GM03348 (cell line): ENCODE measurements at regions not wholly inside any gene's neighbourhood (a gene's known extent, or its start where the extent isn't known, plus 50 kb on each side); places are given as distances from the start of the nearest gene placed in this dataset.
A peak's percentile ranks its signal among the peaks of the same experiment; 100 is the strongest.
"Not testable (repeated sequence)": the region's sequence is repeated elsewhere in the genome, so short reads cannot be mapped to it uniquely, and the experiment has no call there.

ENCODE experiments used
- DNase-seq: peaks from one replicate; pipeline ENCODE4 v3.0.0; 2012; ENCODE audit warnings: low spot score

DNA sequence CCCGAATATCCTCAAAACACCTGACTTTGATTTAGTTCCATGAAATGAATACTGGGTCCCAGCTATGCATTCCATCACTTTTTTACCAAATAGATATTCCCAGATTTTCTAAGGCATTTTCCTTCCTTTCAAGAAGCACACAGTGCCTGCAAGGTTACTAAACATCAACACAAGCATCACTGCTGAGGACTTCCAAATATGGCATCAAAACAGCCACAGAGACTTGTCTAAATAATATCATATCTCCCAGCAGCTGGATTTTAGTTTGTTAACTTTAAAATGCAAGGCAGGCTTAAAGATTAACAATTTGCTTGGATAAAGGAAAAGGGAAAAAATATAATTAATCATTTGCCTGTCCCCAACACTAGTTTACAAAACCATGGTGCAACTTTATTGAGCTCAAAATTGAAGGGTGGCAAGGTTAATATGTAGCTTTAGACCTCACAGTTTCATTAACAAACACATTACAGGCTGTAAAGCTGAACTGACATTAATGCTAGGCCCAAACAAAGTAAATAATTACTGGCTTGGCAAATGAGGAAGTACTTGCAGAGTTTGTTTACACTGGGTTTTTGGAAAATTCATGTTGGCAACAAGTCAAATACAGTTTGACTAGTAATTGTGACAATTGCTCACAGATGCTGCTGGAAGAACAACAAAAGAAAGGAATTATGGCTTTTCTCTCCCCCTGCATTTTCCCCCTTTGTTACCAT is 401.7 kb upstream of the CDIN1 start:
- DNase-seq = no peak

- no peak for DNase-seq
Measured at GRCh38 chr15:36178303-36178633, 401.2 kb upstream of the CDIN1 start.

GRCh38 chr15:36183201-36183600 is 396.2 kb upstream of the CDIN1 start:
- DNase-seq = no peak

DNA sequence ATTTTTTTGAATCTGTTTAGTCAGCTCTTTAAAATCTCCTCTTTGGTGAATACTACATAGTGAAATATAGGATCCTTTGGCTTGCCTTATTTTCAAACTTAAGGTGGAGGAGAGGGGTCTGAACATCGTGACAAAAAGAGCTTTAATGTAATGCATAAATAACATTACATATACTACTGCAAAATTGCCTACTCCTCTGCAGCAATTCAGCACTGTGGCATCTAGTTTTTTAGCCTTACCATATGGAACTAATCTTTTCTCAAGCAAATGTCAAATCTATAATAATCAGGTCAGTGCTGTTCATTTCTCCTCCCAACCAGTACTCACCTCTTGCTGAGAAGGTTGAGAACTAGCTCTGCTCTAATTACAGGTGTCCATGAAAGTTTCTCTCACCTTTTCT is 394.0 kb upstream of the CDIN1 start:
- DNase-seq = no peak

DNA sequence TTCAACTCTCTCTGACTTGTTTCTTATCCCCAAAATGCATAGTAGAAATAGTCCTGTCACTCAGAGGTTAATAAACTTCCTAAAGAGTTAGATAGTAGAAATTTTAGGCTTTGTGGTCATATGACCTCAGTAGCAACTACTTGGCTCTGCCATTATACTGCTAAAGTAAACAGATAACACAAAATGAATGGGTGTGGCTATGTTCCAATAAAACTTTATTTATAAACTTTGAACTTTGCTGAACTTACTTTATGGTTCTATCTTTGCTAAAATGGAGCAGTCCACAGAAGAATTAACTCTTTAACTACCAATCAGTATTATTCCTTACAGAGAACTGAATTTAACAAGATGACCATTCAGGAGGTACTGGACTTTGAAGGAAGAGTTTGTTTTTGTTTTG is 393.6 kb upstream of the CDIN1 start:
- DNase-seq = no peak

GRCh38 chr15:36186376-36186775 is 393.1 kb upstream of the CDIN1 start:
- no peak for DNase-seq

- DNase-seq = no peak
Measured at GRCh38 chr15:36191459-36191858, 388.0 kb upstream of the CDIN1 start.

DNA sequence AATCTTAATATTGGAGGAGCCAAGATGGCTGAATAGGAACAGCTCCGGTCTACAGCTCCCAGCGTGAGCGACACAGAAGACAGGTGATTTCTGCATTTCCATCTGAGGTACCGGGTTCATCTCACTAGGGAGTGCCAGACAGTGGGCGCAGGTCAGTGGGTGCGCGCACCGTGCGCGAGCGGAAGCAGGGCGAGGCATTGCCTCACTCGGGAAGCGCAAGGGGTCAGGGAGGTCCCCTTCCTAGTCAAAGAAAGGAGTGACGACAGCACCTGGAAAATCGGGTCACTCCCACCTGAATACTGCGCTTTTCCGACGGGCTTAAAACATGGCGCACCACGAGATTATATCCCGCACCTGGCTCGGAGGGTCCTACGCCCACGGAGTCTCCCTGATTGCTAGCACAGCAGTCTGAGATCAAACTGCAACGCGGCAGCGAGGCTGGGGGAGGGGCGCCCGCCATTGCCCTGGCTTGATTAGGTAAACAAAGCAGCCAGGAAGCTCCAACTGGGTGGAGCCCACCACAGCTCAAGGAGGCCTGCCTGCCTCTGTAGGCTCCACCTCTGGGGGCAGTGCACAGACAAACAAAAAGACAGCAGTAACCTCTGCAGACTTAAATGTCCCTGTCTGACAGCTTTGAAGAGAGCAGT is 383.9 kb upstream of the CDIN1 start:
- not testable (repeated sequence) for DNase-seq

- DNase-seq = peak; percentile 19
Measured at GRCh38 chr15:36208868-36209582, 370.4 kb upstream of the CDIN1 start.

DNA sequence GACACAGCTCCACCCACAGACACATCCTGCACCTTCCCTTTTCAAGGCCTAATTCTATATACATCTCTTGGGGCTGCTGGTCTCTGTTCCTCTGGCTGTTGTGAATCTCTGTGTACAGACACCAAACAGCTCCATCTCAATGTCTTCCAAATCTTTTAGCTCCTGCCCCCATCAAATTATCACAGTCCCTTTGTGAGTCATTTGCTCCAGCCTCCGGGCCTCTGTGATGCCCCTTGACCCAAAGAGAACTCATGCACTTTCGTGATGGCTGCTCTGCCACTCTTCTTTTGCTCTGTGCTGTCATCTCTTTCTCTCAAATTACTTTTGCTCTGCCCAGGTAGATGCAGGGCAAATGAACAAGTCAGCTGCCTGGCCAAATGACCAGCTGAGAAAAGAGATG is 369.0 kb upstream of the CDIN1 start:
- no peak for DNase-seq

GRCh38 chr15:36218322-36218721 is 361.1 kb upstream of the CDIN1 start:
- no peak for DNase-seq

DNA sequence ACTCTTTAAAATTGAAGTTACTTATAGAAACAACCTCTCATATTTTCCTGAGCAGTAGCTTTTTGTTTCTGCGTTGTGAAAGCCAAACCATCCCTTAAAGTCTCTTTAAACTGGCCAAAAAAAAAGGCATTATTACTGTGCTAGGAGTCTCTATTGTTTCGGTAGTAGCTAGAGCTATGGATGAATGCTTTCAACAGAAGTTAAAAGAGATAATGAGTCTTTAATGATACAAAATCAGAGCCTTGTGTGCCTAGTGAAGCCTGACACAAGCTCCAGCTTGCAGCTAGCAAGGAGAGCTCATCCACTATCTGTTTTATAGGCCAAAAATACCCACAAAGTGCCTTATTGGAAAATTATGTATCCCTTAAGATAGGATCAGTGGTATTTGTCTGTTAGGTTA is 360.4 kb upstream of the CDIN1 start:
- no peak for DNase-seq

DNA sequence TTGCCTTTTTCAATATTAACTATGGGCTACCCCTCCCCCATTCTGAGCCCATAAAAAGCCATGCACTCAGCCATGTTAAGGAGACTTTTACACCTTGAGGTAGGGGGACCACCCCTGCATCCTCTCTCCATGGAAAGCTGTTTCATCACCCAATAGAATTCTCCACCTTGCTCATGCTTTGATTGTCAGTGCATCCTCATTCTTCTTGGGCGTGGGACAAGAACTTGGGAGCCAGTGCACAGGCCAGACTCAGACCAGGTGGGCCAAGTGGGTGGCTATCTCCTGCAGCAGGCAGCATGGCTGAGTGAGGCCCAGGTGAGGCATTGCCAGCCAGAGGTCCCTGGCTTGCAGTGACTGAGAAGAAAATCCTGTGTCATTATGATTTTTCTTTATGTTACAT is 357.4 kb upstream of the CDIN1 start:
- no peak for DNase-seq

DNA sequence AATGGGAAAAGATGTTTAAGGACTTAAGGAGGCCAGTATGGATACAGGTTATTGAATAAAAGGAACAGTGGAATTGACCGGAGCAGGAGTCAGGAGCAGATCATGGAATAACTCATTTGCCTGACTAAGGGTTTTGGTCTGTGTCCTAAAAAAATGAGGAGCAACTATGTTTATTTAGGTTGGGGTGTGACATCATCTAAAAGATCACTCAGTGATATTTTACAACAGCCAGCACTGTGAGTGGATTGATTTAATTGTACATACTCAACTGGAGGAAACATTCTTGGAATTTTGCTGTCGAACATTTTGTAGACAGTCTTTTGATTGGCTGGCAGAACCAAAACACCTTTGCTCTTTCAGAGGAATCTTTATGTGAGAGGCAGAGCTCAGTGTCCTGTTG is 348.6 kb upstream of the CDIN1 start:
- no peak for DNase-seq

DNA sequence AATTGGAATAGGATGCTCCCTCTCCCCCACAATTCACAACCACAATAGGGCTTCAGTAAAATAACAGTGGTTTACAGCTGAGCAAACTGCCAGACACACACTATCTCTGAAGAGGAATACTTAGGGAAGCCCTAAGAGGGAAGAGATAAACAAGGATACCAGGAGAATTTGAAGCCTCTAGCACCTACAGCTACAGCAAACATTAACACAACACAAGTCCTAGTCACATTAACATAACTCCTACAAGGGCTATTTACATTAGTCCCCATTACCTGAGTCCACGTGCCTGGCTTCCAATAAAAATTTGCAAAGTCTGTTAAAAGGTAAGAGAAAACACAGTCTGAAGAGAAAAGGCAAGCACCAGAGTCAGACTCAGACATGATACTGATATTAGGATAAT is 346.9 kb upstream of the CDIN1 start:
- DNase-seq = no peak

GRCh38 chr15:36234743-36235142 is 344.7 kb upstream of the CDIN1 start:
- no peak for DNase-seq

- DNase-seq = no peak
Measured at GRCh38 chr15:36235173-36235572, 344.3 kb upstream of the CDIN1 start.

DNA sequence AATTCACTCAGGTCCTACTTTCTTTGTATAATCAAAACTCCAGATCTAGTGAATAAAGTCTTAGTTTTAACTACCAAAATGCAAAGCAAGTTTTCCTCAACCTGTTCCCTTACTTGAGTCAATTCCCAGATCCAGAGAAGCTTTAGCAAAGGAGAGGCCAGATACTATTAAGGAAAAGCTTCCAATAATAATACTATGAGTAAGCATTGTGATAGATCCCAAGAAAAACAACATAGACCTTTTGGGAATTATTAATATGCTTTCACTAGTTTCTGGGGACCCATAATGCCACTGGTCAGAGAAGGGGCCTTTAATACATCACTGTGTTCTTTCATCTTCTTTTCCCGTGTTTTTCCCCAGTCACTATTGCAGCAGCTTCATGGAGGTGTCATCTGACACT is 339.9 kb upstream of the CDIN1 start:
- DNase-seq = no peak

DNA sequence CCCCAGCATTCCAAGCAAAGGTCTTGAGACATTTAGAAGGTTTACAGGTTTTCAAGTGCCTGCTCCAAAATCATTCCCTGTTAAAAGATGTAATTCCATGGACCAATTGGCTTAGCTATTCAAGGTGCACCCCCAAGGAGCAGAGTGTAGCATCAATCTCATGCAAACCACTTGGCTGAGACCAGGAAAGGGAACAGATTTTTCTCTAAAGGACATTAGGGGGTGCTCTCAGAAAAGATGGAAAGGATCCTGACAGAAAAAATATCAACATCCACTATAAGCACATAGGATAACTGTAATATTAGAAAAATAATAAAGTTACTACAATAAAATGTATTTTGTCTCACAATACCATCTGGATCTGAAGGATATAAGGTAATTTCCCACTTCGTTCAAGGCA is 328.0 kb upstream of the CDIN1 start:
- DNase-seq = peak; percentile 10

DNA sequence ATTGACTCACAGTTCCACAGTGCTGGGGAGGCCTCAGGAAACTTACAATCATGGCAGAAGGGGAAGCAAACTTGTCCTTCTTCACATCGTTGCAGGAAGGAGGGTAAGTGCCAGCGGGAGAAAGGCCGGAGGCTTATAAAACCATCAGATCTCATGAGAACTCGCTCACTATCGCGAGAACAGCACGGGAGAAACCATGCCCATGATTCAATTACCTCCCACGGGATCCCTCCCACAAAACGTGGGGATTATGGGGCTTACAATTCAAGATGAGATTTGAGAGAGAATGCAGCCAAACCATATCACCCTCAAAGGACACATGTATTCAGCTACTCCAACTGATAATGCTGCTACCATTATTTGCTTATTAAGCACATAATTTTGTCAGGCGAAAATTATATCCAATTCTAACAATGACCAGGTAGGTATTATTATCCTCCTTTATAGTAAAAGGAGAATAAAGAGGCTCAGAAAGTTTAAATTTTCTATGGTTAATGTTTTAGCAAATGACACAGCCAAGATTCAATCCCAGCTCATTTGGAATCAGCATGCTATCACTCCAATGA is 327.2 kb upstream of the CDIN1 start:
- DNase-seq = no peak

DNA sequence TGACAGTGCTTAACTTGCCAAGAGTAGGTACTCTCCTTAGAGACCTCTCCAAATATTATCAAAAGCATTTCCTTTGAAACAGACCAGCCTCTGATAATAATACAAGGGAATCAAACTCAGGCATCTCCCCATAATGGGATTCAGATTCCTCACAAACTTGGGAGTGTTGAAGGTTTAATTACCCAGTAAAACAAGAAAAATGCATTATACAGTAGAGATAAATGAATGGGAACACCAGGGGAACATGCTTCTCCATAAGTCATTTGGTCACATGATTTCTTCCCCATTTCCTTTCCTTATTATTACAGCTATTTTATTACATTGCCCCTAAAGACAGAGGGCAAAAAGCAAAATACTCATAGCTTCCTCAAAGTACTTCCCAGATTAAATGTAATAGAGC is 325.0 kb upstream of the CDIN1 start:
- DNase-seq = no peak

GRCh38 chr15:36256404-36256807 is 323.0 kb upstream of the CDIN1 start:
- no peak for DNase-seq

DNA sequence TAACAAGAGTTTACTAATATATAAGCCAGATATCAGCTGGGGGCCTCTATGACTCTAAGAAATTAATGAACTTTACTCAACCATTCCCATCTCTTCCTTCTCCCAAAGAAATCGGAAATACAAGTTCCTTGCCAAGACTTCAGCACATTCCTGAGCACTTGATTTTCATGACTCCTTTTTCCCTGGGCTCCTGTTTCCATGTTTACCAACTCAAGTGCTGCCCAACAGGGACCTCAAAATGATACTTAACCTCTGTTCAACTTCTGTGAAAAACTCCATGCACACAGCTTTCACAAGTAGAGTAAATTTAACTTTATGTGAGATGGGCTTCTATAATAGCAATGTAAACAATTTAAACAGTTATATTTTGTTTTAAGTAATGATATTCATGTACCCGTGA is 315.8 kb upstream of the CDIN1 start:
- no peak for DNase-seq
